NCI-H187 (cell line): ENCODE measurements at regions not wholly inside any gene's neighbourhood (a gene's known extent, or its start where the extent isn't known, plus 50 kb on each side); places are given as distances from the start of the nearest gene placed in this dataset.
"Not testable (repeated sequence)": the region's sequence is repeated elsewhere in the genome, so short reads cannot be mapped to it uniquely, and the experiment has no call there.

Source experiments
- DNase-seq, 2 experiments: peaks; one replicate each; lab custom pipeline; 2025; lab: John Stamatoyannopoulos, UW

- DNase-seq: no peak
These were observed 112.5 kb upstream of the SLIT3 start for GRCh38 chr5:169413416-169413815.

DNA sequence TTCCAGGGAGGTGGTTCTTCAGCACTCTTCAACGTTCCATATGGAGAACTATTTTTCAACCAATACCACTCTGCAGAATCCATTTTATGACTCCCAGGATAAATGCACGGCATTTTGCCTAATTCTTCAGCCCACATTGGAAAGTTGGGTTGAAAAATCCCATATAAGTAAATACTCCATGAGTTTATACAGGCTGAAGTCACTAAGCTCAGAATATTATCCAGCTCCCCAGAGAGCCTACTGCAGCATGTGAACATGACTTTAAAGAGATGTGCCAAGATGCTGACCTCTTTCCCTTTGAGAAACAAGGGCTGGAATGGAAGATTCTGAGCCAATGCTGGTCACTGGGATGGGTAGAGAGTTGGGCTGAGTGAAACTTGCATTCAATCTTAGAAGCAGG lies 111.9 kb upstream of the SLIT3 start:
- DNase-seq: no peak

GRCh38 chr5:169411786-169412430 lies 111.0 kb upstream of the SLIT3 start:
- no peak for DNase-seq

DNA sequence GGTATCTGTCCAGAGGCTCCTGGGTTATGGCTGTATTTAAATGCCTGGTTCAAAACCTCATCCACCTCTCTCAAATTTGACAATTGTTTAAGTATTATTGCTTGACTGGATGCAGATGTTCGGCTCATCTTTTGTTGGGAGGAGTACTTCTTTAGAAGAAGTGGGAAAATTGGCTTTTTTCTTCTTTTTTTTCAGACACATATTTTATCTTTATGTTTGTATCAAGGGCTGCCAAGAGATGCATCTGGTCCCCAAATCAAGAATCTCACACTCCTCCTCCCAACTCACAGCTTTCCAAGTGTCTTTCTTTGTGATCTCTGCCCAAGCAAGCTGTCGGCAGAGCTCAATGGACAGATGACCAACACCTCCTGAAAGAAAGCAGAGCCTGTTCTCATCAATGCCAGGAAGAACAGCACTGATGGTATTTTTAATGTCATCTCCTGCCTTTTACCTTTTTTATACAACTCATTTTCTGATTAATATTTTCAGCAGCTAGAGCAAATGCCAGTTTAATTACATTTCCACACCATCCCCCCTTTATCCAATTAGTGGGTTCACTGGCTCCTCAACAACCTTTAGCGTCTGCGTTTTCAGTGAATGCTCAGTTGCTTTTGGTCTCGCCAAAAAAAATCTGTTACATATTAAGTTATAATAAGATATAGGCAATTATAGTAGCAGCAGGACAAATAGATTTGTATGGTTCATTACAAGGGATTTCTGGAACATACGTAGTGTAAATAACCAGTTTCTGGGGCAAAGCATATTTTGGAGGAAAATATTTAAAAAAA lies 110.3 kb upstream of the SLIT3 start:
- no peak for DNase-seq

GRCh38 chr5:169408731-169409130 lies 107.8 kb upstream of the SLIT3 start:
- no peak for DNase-seq

- DNase-seq: no peak
These were observed 107.2 kb upstream of the SLIT3 start for GRCh38 chr5:169408171-169408570.

GRCh38 chr5:169404223-169404622 lies 103.3 kb upstream of the SLIT3 start:
- no peak for DNase-seq

- DNase-seq: no peak
These were observed 97.6 kb upstream of the SLIT3 start for GRCh38 chr5:169398515-169398914.

- no peak for DNase-seq
These were observed 94.2 kb upstream of the SLIT3 start for GRCh38 chr5:169395136-169395535.

GRCh38 chr5:169394371-169394770 lies 93.4 kb upstream of the SLIT3 start:
- DNase-seq: no peak

DNA sequence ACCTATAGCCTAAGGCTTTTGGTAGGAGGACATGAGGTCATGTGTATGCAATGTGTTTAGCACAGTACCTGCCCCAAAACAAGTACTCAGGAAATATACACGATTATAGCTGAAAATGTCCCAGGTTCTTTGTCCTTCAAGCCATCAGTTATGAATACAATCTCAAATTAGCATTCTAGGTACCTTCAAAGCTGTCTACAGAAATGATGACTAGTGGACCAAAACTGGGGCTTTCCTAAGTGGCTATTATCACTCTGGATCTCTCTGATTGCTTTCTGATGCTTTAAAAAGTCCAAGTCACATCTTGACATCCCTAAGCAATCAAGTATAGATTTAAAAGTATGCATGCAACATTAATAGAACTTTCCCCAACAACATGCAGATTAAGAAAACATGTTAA lies 93.0 kb upstream of the SLIT3 start:
- DNase-seq: no peak

DNA sequence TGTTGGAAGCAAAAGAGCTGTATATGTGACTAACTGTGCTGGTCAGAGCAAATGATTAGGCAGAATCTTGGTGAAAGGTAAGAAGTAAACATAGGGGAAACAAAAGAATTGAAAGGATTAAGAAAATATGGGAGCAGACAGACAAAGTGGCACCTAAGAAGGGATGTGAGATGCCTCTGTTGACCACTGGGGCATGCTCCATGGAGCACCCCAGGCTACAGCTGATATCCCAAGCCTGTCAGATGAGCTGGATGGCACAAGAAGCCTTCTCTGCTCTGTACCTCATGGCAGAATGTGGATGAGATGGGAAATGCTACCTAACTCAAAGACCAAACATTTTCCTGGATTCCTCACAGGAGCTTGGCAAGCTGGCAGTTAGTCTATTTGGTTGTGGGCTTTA lies 89.3 kb upstream of the SLIT3 start:
- no peak for DNase-seq

- no peak for DNase-seq
These were observed 88.4 kb upstream of the SLIT3 start for GRCh38 chr5:169389318-169389717.

- DNase-seq: no peak
These were observed 84.7 kb upstream of the SLIT3 start for GRCh38 chr5:169385636-169386035.

DNA sequence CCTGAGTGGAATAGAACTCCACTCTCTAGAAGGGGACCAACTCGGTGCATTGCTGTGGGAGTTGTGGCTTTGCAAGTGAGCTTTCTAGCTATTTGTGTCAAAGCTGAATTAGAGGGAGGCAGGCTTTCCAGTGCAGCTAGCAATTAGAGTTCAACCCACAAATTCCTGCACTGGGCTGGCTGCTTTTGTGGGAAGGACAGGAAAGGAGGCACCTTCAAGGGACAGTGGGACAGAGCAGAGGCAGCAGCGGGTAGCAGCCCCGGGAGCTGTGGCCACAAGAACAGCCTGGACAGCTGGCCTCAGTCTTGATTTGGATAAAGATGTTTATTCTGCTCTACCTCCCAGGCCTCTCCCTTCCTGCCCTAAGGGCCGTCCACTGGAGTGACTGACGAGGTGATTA lies 83.7 kb upstream of the SLIT3 start:
- no peak for DNase-seq

DNA sequence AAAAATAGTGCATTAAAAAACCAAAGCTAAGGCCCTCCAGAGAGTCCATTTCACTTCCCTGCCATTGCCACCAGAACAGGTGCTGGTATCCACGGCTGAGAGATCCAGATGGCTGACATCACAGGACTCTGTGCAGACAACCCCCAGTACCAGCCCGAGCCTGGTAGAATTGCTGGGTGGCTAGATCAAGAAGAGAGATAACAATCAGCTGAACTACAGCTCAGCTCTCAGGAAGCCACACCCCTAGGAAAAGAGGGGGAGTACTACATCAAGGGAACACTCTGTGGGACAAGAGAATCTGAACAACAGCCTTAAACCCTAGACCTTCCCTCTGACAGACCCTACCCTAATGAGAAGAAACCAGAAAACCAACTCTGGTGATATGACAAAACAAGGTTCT lies 73.8 kb upstream of the SLIT3 start:
- peak in 1 of 2 experiments; percentile 2 for DNase-seq

DNA sequence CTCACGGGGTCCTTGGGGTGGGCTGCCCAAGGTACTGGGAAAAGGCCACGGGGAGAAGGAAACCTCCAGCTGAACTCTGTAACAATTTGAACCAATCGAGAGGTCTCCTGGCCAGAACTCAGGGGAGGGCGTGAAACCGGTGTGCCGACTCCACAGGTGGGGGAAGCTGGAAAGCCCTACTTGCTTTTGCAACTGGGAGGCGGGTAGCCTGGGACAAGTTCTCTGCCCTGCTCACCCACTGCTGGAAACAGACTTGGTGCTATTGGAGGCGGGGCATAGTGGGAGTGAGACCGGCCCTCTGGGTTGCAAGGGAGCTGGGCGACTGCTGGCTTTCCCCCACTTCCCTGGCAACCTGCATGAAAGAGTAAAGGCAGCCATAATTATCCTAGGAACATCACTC lies 73.2 kb upstream of the SLIT3 start:
- DNase-seq: no peak

DNA sequence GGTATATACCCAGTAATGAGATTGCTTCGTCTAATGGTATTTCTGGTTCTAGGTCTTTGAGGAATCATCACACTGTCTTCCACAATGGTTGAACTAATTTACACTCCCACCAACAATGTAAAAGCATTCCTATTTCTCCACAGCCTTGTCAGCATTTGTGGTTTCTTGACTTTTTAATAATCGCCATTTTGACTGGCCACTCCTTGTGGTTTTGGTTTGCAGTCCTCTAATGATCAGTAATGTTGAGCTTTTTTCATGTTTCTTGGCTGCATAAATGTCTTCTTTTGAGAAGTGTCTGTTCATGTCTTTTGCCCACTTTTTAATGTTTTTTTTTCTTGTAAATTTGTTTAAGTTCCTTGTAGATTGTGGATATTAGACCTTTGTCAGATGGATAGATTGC lies 70.9 kb upstream of the SLIT3 start:
- DNase-seq: not testable (repeated sequence)

DNA sequence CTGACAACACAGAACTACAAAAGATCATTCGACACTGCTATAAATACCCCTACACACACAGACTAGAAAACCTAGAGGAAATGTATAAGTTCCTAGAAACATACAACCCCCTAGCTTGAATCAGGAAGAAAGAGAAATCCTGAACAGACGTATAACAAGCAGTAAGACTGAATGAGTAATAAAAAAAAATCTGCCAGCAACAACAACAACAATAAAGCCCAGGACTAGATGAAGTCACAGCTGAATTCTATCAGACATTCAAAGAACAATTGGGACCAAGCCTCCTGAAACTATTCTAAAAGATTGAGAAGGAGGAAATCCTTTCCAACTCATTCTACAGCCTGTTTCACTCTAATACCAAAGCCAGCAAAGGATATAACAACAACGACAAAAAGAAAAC lies 68.2 kb upstream of the SLIT3 start:
- no peak for DNase-seq

DNA sequence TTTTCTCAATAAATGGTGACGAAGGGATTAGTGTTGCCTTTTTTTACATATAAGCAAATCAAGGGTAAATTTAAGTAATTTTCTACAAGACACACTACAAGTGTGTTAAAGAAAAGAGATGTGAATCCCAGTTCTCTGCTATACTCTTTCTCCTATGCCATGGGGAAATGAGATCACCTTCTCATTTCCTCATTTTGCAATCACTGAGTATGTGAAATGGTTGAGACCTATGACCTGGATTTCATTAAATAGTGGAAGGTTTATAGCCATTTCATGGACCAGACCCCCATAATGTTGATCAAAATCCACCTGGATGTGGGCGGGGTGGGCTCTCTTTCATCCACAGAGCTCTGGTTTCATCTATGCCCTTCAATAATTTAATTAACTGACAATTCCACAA lies 66.9 kb upstream of the SLIT3 start:
- no peak for DNase-seq

DNA sequence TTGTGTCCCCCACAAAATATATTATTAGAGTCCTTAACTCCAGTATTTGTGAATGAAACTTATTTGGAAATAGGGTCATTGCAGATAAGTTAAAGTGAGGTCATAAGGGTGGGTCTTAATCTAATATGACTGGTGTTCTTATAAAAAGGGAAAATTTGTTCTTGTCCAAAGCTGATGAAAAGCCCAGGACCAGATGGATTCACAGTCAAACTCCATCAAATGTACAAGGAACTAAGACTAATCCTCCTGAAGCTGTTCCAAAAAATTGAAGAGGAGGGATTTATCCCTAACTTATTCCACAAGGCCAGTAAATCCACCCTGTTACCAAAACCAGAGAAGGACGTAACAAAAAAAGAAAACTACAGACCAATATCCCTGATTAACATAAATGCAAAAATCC lies 56.4 kb upstream of the SLIT3 start:
- no peak for DNase-seq

- no peak for DNase-seq
These were observed 55.9 kb upstream of the SLIT3 start for GRCh38 chr5:169356811-169357210.

- DNase-seq: no peak
These were observed 55.2 kb upstream of the SLIT3 start for GRCh38 chr5:169356181-169356580.

GRCh38 chr5:169354921-169355320 lies 54.0 kb upstream of the SLIT3 start:
- no peak for DNase-seq
